HG02870 (cell line): ENCODE measurements at regions not wholly inside any gene's neighbourhood (a gene's known extent, or its start where the extent isn't known, plus 50 kb on each side); places are given as distances from the start of the nearest gene placed in this dataset.

Experiments used
- ATAC-seq: cut with Tn5 transposase; IDR thresholded peaks from one replicate; pipeline ENCODE4 v1.9.1; 2021; ENCODE audit warnings: mild to moderate bottlenecking, moderate library complexity; ENCODE audit not compliant: unreplicated experiment

DNA sequence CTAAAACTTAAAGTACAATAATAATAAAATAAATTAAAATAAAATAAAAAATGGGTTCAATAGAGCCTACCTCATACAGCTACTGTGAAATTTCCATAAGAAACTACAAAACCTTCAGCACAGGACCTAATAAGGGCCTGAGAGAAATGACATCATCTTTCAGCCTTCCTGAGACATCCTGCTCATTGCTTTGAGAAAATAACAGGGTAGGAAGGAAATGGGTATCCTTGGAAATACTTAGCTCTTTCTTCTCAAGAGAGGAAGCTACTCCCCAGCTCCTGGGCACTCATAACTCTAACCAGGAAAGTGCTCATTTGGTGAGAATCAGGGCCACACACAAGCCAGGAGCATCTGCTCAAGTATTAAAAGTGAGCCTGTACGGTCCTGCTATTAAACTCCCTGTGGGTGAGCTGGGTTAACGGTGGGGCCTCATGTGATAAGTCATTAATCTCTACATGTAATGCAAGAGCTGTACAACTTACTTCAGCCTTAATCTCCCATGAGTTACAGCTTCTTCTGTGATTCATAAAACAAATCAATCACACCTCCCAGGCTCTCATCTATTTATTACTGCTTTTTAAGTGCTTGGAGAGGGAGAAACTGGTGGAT lies 141.4 kb downstream of the MAFB start:
- ATAC-seq = no peak

DNA sequence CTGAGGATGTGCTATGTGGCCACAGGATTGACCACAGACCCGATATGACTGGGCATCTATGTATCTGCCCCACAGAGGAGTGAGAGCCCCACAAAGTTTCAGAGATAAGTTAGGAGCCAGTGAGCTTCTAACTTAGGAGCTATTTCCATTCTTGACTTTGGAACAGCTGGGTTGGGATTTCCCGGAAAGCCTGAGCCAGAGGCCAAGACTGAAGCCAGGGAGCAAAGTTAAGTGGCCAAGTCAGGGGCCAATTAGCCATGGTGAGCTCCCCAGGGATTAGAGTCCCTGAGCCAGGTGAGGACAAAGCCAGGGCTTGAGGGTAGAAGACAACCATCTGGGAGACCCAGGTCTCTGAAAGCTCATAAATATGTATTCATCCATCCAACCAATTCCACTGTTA lies 143.6 kb downstream of the MAFB start:
- no peak for ATAC-seq

DNA sequence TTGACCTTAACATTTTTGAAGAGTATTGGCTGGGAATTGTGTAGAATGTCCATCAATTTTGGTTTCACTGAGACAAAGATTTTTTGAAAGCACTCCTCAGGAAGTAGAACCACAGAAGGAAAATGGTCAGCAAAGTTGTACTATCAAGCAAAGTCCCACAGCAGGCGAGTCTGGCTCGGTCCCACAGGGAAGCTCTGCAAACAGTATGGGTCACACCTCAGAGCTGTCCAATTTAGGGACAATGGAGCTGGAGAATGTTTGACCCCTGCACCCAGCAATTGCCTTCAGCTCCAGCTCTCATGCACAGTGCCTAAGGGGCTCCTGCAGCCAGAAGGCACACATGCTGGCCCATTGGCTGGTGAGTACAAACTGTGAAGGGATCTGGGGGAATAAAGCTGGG lies 147.0 kb downstream of the MAFB start:
- no peak for ATAC-seq

DNA sequence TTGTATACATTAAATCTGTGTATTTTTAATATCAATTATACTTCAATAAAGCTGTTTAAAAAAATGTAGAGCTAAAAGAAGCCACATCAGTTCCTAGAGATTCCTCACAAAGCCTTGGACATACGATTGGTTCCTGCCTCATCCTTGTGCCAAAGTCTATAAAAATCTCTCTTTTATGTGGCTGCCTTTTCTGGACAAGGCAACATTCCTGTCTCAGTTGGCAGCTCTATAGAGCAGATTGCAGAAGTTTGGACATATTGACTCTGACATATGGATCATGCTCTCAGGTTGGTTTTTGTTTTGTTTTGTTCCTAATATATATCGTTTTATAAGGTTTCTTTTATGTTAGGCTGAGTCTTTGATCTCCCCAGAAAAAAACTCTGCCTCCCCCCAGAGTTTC lies 148.9 kb downstream of the MAFB start:
- ATAC-seq = no peak

DNA sequence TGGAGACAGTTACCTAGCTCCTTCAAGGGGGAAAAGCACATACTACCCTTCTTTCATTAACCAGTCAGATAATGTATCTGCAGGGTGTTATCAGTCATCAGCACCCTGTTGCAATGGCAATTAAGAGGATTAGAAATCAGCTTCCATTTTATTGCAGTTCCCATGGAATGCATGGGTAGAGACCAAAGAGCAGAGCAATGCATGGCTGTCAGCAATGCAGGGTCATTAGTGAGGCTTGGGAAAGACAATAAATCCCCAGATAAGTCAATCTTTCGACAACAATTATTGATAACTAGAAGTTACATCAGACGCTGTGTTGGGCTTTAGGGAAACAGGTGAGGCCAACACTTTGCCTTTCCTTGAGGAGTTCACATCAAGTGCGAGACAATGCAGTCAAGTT lies 150.9 kb downstream of the MAFB start:
- no peak for ATAC-seq

DNA sequence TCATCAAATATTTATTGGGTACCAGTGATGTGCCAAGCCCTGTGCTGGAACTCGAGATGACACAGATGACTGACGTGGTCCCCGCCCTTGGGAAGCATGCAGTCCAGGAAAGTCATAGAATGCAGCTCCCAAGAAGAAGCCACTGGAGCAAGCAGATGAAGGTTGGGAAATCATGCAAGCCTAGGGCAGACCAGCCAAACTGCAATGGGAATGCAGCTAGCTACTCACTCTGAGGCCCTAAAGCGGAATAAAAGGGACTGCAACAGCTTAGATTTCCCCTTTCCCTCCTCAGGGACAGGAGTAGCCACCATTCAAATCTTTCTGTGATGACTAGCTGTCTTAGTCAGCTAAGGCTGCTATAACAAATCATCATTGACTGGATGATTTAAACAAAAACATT lies 152.2 kb downstream of the MAFB start:
- ATAC-seq = no peak

DNA sequence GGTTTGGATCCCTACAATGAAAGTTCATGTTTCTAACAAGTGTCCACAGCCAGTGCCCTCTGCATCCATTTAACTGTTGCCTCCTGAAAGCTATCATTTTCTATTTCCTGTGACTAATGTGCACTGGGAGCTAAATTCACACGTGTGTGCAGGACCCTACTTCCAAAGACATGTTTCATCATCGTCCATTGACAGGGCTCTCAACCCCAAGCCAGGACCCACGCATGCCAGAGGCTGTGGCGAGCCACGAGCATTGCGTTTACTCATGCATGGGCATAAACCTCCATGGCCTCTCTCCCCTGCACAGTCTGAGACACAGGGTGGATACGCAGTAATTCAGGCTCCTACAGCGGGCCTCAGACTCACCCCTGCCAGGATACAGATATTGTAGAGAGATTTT lies 153.2 kb downstream of the MAFB start:
- ATAC-seq = no peak

DNA sequence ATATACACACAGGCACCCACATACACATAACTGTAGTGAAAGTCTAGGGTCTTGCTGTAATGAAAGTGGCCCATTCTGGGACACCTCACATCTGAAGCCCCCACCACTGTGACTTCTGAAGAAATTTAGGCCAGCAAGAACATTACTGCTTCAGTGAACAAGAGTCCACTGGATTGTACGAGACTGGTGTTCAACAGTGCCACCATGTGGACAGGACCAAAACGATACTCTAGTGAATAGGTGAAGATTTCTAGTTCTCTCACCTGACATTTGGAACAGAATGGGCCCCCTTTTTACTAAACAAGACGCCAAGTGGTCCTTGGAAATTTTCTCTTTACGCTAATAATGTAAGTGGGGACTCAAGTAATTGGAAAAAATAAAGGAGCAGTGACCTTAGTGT lies 156.9 kb downstream of the MAFB start:
- no peak for ATAC-seq

DNA sequence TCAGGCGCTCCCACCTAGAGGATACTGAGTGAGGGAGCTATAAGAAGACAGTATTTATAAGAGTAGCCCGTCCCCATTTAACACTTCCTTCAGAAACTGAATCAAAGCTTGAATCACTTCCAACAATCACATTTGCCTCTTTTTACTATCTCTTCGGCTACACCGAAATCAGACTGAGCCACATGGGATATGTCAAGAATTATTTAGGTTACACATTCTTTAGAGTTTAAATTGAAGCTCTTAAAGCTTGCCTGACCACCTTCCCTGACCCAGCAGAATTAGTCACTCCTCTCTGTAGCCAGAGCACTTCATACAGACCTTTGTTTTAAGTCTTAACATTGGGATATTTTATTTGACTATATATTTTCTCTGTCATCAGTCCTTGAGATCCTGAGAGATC lies 163.7 kb downstream of the MAFB start:
- ATAC-seq = no peak

DNA sequence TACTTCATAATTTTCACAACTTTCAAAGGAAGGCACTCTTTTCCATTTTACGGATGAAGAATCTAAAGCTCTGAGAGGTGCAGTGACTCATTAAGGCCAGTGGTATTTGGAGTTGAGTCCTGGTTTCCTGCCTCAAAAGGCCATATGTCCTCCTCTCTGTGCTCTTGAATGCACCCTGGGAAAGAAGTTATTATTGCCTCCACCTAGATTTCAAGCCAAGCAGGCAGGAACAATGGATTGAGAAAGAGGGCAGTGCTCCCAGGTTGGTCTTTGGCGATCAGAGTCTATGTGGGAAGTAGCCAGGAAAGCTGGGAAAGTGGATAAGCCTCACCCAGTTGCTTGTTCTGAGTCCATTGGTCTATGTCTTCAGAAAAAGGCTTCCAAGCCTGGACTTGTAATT lies 165.0 kb downstream of the MAFB start:
- ATAC-seq = no peak

DNA sequence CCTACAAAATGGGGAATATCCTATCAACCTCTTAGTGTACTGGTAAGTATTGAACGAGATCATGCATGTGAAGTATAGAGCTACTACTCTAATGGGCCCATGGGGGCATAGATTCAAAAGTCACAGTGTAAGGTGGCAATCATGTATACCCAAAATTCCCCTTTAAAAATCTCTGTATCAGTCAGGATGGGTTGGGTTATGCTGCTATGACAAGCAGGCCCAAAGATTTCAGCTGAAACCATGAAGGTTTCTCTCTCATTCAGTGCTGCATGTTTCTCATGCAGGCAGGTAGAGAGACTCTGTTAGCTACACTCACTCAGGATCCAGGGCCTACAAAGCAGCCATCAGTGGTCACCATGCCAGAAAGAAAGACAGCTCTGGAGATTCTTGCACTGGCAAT lies 166.6 kb downstream of the MAFB start:
- no peak for ATAC-seq

DNA sequence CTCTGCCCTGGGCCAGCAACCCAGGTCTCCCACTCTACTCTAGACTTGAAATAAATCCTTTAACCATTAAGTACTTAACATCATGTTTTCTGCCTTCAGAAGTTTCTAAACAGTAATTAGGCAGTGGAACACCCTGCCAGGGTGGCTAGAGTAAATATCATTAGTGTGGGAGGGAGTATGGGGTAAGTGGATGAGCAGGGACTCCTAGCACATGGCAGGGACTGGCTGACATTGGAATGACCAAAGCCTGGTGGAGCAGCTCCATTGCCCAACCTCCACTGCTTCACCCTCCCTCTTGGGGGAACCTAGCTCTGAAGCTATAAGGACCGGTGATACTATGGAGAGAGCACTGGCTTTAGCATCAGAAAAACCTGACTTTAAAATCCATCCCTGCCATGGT lies 167.1 kb downstream of the MAFB start:
- ATAC-seq = no peak

DNA sequence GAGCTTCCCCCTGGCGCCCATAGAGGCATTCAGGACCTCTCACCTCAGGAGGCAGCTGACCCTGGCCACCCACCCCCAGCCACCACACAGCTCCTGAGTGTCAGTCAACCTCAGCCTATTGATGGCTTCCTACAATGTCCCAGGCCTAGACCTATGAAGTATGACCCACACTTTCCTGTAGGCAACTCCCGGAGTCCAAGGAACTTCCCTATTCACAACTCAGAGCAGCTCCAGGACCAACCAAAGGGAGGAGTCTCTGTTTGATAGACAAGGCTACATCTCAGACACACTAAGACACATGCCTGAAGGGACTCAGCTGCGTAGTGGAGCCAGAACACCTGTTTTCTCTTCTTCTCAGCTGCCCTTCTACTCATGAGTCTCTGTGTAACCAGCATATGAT lies 169.1 kb downstream of the MAFB start:
- ATAC-seq = no peak

DNA sequence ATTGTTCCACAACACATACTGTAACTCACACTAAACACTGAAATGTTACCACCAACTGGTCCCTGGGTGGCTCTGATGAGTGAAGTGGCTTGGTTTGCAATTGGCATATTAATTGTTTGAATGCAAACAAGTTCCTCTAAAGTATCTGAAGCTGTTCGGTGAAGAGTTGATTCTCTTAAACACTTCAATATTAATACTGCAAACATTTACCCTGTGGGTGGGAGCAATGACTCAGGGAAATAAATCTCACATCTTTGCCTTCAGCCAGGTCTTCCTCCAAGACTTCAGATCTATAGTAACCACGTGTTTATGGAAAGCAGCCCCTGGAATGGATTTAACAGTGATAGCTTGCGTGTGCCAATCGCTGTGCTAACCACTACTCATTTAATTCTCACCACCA lies 176.0 kb downstream of the MAFB start:
- no peak for ATAC-seq

DNA sequence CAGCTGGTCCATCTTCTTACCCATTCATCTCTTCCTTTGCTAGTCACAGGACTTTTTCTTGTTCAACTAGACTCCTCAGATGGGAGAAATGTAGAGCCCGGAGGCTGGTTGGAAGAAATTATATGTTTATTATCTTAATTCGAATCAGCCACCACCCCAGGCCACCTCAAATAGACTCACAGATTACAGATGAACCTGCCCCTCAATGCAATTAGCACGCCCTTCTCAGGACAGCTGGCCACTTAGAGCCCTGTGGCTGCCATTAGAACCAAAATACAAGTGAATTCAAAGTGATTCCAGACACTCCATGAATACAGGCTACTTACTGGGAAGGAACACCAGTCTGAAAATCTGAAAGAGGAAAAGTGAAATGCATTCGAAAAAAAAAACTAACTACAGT lies 176.4 kb downstream of the MAFB start:
- no peak for ATAC-seq

DNA sequence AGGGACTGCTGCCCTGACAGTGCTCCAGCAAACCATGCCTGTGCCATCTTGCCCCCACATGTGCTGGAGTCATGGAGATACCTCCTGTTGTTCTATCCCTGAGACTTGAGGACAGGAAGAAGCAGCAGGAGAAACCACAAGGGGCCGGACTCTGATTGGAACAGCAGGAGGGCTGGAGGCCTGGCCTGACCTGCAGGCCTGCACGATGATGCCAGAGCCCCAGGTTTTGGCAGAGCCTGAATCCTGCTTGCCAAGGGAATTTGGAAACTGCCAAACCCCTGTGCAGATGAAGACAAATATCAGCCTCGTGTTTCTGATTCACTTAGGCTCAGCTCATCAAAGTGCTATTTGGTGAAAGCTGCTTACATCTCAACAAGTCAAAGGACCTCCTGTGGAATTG lies 177.6 kb downstream of the MAFB start:
- ATAC-seq = no peak

DNA sequence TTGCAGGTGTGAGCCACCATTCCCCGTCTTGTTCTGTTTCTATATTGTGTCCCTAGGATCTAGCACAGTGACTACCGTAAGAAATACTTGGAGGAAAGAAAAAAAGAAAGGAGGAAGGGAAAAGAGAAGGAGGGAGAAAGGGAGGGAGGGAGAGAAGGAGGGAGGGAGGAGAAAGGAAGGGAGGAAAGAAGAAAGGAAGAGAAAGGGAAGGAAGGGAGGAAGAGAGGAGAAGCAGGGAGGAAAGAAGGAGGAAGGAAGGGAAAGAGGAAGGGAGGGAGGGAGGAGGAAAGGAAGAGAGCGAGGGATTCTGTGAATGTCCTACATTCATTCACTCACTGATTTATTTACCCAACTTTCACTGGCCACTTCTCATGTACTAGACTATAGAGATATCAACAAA lies 178.4 kb downstream of the MAFB start:
- ATAC-seq = no peak

DNA sequence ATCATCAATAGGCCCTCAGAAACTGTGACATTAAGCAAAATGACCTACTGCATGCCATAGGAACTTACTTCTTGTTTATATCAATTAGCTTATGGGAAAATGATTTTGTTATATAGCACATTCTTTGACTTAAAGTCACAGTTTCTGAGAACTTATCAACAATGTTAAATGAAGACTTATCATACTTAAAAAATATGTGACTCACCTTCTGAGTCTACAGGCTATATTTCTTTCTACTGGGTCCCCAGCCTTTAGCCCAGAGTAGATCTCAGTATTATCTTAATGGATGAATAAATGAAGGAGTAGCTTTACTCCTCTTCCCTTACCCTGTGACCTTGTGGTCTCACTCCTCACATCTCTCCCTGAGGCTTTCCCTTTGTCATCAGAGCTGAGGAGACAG lies 180.2 kb downstream of the MAFB start:
- ATAC-seq = no peak

DNA sequence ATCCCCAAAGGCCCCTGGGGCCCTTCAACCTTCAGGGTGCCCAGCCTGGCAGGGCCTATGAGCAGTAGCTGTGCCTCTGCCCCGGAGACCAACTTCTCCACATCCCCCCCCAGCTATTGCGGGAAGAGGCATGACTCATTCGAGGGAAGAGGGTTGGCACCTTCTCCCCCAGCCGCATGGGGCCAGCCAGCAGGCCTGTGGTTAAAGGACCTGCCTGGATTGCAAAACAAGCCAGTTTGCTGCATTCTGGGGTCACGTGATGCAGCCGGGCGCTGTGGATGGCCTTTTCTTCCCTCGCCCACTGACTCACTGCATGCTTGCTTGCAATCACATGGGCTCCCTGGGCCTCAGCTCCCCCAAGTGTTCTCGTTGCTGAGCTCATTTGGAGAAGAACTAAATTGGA lies 182.5 kb downstream of the MAFB start:
- ATAC-seq = no peak

DNA sequence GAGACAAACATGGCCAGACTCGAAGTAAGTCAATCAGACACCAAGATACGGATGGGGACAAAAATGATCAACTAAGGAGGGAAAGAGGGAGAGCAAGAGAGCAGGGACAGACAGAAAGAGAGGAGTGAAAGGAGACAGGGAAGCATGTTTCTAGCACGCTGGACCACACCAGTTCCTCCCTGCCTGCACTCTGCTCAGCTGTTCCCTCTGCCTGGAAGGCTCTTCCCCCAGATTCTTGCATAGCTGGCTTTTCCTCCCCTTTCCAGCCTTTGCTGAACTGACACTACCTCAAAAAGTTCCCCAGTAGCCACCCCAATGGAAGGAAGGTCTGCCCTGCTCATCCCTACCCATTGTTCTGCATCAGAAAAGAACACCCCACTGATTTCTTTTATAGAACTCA lies 185.9 kb downstream of the MAFB start:
- ATAC-seq = no peak

DNA sequence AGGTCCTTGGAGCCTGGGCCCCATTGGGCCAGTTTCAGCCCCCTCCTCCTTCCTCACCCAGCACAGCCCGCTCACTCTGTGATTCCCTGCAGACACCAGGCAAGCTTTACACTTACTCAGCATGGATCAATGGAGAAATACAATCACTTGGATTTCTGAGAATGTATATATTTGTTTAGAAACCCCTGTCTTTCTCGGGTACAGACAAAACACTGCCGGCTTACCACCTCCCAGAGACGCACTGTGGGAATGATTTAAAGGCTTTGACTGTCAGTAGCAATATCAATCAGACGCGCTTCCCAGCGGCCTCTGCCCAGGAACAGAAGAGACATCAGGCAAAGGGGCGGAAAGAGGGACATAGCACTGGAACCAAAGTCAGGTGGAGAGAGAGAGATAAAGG lies 186.5 kb downstream of the MAFB start:
- ATAC-seq = no peak

DNA sequence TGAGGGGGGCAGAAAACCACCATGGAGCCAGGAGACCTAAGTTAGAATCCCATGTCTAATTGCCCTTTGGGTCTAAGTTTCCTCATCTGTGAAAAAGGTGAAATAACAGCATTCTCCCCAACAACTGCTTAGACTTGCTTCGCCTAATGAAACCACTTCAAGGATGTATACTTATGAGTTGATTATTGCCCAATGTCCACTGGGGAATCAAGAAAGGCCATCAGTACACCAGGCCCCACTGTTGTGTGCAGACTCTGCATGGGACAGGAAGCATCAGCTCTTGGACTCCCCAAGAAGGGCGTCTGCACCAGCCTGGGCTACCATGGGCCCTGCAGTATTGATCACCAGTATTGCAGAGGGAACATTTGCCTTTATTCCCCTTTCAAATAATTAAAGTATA lies 189.6 kb downstream of the MAFB start:
- no peak for ATAC-seq

DNA sequence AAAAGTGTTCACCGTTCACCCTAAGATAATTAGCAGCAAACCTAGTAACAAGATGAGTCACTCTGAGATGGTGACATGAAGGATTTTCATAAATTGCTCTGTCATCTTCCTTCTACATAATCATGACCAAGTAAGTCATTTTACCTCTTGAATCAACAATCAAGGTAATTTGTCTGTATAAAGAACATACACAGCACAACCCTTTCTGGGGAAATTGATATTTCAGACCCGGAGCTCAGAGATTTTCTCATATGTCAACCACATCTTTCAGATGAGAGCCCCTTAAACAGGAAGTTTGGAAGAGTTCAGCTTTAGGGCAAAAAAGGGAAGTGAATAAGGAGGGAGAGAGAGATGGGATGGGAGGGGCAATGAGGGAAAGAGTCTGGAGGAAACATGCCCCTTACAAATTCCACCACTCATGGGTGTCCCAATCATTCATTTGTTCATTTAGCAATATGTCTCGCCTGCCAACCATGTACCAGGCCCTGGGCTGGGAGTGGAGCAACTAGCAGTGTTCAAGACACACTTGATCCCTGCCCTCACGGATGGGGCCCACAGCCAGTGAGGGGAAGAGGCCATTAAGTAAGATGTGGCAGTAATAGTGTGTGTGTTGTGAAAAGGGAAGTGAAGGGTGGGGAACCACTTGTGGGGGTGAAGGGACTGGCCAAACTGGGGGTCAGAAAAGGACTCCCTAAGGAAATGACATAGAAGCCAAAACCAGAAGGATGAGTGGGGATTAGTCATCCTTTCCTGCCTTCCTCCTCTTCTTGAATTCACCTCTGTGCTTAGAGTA lies 190.9 kb downstream of the MAFB start:
- ATAC-seq = peak; percentile 62
